KG1 (cell line): ENCODE measurements at regions not wholly inside any gene's neighbourhood (a gene's known extent, or its start where the extent isn't known, plus 50 kb on each side); places are given as distances from the start of the nearest gene placed in this dataset.
"Not testable (repeated sequence)": the region's sequence is repeated elsewhere in the genome, so short reads cannot be mapped to it uniquely, and the experiment has no call there.

Source experiments
- DNase-seq: peaks from one replicate; lab custom pipeline; 2025; lab: John Stamatoyannopoulos, UW

DNA sequence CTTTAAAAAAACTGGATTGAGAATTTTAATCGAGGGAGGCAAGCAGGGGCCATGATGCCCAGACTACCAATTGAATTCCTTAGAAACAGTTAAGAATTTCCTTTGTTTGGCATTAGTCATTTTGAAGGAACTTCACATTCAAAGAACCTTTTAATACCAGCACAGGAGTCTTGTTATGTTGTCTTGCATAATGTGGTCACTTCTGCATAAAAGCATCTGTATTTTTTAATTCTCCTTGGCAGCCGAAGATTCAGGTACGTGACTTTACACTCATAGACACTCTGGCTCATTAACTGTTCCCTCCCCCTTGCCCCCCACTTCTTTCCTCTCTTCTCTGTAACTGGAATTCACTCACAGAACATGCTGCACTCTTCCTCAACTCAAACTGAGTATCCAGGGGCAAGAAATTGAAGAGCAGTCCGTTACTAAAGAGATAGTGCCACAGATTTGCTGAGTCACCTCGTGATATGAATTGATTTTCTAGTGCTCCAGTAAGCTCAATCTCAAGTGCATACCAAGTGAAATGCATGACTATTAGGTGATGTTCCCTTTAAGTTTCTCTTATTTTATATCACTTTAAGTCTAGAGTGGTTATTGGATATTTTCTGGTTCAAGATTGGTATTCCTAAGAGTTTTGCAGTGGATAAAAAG is 572.2 kb upstream of the SOX9 start:
- DNase-seq = no peak

DNA sequence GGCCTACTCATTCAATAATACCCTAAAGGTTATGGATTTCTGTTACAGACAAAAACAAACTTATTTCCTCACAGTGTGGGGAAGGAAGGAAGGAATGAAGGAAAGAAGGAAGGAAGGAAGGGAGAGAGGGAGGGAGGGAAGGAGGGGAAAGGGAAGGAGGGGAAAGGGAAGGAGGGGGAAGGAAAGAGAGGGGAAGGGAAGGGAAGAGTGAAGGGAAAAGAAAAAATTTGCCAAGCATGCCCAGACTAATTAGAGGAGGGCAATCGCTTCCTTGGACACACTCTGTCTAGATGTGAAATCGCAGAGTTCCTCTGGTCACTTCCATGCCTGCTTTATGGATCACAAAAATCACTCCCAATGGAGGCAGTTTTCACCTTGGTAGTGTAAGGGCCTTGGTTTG is 570.1 kb upstream of the SOX9 start:
- DNase-seq = no peak

DNA sequence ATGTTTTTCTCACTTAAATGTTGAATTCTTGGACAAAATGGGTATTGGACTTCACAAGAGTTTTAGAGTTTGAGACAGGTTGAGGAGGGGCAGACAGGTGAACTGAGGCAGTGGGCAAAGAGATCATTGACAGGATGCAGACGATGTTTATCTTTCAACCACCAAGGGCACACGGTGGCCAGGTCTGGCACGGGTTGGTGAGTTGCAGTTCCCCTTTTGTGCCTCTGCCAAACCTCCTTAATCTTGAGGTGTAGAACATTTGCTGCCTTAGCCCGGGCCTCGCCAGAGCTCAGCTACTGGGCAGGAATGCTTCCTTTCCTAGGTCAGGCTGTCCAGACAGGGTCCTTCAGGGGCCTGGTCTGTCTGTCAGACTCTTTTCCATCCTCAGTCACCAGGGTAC is 567.4 kb upstream of the SOX9 start:
- DNase-seq = no peak

GRCh38 chr17:71558901-71559300 is 561.9 kb upstream of the SOX9 start:
- no peak for DNase-seq

- no peak for DNase-seq
These were observed 548.5 kb upstream of the SOX9 start for GRCh38 chr17:71572343-71572742.

GRCh38 chr17:71578446-71578845 is 542.4 kb upstream of the SOX9 start:
- no peak for DNase-seq

- no peak for DNase-seq
These were observed 540.6 kb upstream of the SOX9 start for GRCh38 chr17:71580220-71580619.

DNA sequence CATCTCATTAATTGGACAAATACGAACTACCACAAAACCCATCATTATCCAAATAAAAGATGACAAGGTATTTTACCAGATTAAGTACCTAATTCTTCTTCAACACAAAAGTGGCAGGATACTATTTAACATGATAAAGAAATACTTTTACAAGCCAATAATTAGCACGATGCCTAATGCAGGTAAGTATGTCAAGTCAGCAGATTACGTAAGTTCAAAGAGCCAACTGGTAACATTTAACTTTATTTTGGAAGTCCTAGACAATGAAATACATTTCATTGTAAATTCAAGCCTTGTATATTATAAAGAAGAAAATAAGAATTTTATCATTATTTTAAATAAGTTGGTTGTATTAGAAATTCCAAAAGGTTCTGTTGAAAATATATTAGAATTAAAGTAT is 535.3 kb upstream of the SOX9 start:
- DNase-seq = no peak

GRCh38 chr17:71592431-71592830 is 528.4 kb upstream of the SOX9 start:
- DNase-seq = no peak

GRCh38 chr17:71593078-71593477 is 527.7 kb upstream of the SOX9 start:
- no peak for DNase-seq

DNA sequence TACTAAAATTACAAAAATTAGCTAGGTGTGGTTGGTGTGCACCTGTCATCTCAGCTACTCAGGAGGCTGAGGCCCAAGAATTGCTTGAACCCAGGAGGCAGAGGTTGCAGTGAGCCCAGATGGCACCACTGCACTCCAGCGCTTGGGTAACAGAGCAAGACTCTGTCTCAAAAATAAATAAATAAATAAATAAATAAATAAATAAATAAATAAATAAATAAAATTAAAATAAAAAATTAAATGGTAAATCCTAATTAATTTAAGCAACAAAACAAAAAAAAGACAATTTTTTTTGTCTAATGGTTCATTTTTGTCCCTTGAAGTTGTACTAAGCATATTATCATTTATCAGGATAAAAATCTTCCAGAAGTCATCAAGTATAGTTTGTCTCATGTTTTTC is 521.2 kb upstream of the SOX9 start:
- DNase-seq = not testable (repeated sequence)

- no peak for DNase-seq
These were observed 520.6 kb upstream of the SOX9 start for GRCh38 chr17:71600137-71600789.

DNA sequence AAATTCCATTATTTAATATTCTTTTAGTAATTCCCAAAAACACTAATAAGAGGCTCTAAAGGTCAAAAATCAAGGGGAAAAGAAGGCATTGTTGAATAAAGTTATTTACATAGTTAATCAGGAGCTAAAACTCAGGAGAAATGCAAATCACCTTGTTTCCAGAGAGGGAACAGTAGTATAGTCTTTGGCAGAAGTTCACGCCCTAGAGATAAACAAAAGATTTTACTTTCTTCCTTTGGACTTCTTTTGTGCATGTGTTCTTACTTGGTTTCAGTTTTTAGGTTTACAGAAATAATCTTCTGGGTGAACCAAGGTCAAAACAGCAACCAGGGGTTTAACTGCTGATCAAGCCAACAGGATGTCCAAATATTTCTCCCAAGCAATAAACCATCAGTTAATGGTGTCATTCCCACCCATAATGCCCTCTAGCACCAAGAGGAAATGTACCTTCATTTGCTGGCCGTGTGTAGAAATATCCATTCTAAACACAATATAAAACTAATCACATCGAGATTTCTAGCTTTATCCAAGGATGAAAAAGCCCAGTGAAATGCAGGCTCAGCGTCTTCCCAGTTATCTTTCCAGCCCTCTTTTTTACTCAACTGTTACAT is 518.8 kb upstream of the SOX9 start:
- no peak for DNase-seq

- no peak for DNase-seq
These were observed 506.8 kb upstream of the SOX9 start for GRCh38 chr17:71613996-71614395.

GRCh38 chr17:71615820-71616219 is 505.0 kb upstream of the SOX9 start:
- DNase-seq = no peak

DNA sequence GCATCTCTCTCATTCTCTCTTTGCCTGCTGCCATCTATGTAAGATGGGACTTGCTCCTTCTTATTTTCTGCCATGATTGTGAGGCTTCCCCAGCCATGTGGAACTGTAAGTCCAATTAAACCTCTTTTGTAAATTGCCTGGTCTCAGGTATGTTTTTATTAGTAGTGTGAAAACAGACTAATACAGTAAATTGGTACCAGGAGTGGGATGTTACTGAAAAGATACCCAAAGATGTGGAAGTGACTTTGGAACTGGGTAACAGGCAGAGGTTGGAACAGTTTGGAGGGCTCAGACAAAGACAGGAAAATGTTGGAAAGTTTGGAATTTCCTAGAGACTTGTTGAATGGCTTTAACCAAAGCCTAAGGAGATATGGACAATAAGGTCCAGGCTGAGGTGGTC is 503.1 kb upstream of the SOX9 start:
- DNase-seq = not testable (repeated sequence)

- no peak for DNase-seq
These were observed 495.5 kb upstream of the SOX9 start for GRCh38 chr17:71625330-71625729.

DNA sequence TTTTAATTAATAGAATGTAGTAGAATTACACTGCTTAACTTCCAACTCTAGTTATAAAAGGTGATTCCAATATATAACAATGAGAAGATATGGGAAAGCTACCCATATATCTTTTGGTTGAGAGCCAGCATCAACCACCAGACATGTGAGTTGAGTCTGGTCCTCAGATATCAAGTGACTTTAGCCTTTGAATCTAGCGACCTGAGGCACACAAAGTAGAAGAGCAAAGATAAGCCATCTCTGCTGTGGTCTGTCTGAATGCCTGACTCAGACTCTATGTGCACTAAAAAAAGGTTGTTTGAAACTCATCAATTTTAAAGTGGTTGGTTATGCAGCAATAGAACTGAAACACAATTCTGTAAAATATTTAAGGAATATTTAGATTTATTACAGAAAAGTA is 492.5 kb upstream of the SOX9 start:
- no peak for DNase-seq

DNA sequence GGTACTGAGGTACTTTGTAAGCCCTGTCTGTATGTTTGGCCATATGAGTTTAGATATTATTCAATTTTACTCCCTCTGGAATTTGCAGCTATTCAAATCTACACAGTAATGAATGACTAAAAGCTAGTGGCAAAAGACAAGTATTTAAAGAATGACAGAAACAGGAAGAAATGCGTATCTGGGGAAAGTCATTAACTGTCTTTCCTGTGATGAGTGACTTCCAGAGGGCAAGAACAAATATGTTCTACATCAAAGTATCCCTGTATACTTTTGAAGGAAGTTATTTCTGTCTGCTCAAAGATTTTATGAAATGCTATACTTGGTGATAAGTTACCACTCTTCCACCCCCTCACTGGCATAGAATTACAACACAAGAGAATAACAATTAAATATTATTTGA is 489.3 kb upstream of the SOX9 start:
- no peak for DNase-seq

DNA sequence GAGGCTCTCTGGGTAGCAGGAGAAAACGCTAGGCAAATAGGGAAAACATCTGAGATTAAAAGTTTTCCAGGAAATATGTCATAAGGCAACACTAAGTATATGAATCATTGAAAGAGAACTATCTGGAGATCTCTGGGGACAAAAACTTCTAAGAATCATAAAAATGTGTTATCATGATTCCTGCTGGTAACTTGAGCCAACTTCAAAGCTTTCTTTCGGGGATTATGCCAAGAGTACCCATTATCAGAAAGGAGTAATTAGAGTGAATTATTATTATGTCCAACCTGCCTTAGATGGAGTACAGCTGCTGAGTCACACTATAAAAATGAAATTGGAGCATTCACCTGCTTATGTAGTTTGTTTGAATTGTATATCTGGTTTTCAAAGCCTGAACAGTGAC is 488.5 kb upstream of the SOX9 start:
- no peak for DNase-seq

DNA sequence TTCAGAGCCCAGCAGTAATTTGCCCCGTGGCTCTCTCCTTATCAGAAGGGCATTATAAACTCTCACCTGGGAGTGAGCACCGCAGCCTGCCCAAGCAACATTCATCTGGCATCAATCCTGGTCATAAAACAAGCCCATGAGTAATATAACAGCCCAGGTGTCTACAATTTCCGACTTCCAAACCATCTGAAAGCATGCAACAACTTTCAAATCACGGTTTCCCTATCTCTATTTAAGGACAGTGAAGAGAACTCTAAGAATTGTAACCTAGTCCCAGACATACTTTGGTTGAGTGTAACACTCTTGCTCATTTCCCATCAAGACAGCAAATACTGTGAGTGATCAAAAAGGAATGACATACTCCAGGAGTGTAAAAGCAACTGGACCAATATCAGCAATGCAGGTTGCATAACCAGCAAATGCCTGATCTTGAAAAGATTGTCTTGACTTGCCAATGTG is 487.4 kb upstream of the SOX9 start:
- no peak for DNase-seq

GRCh38 chr17:71634376-71634775 is 486.4 kb upstream of the SOX9 start:
- DNase-seq = no peak

- DNase-seq = no peak
These were observed 485.6 kb upstream of the SOX9 start for GRCh38 chr17:71635187-71635586.

- DNase-seq = no peak
These were observed 484.2 kb upstream of the SOX9 start for GRCh38 chr17:71636644-71637043.
